Lower lobe of right lung (tissue), 2 donors: ENCODE measurements at regions not wholly inside any gene's neighbourhood (a gene's known extent, or its start where the extent isn't known, plus 50 kb on each side); places are given as distances from the start of the nearest gene placed in this dataset.

Experiments
- ATAC-seq, 2 donors: fragments of 200-7000 bp; cut with Tn5 transposase; one replicate each; pipeline ENCODE4 v1.9.1; 2020 to 2022; ENCODE audit warnings: mild to moderate bottlenecking in 2 of 2, moderate library complexity in 2 of 2
- DNase-seq: peaks from one replicate; pipeline ENCODE4 v3.0.0-alpha.2; 2020
- H3K27ac ChIP-seq: fragments of 200-600 bp; one replicate; pipeline ENCODE4 v1.8.0; 2022
- H3K27me3 ChIP-seq: fragments of 200-600 bp; one replicate; pipeline ENCODE4 v1.8.0; 2022; ENCODE audit warnings: low read depth
- H3K36me3 ChIP-seq: fragments of 200-600 bp; one replicate; pipeline ENCODE4 v1.8.0; 2022; ENCODE audit warnings: mild to moderate bottlenecking
- H3K4me1 ChIP-seq: fragments of 200-600 bp; one replicate; pipeline ENCODE4 v1.8.0; 2022
- H3K4me3 ChIP-seq: fragments of 200-600 bp; one replicate; pipeline ENCODE4 v1.8.0; 2022; ENCODE audit warnings: mild to moderate bottlenecking
- H3K9me3 ChIP-seq: fragments of 200-600 bp; one replicate; pipeline ENCODE4 v1.8.0; 2022
- intact Hi-C: fragments of 100-400 bp; cut with DNase I; formaldehyde crosslinking; loops from one replicate; pipeline ENCODE4 v1.11.0; 2022
- TF ChIP-seq, protein P1 (sequence below): fragments of 200-600 bp; IDR thresholded peaks from one replicate; pipeline ENCODE4 v1.8.0; 2022; ENCODE audit warnings: antibody characterized with exemption, mild to moderate bottlenecking
- donor health status: DM: no; HTN: yes; CAD: no; lungs with severe emphysema.

DNA sequence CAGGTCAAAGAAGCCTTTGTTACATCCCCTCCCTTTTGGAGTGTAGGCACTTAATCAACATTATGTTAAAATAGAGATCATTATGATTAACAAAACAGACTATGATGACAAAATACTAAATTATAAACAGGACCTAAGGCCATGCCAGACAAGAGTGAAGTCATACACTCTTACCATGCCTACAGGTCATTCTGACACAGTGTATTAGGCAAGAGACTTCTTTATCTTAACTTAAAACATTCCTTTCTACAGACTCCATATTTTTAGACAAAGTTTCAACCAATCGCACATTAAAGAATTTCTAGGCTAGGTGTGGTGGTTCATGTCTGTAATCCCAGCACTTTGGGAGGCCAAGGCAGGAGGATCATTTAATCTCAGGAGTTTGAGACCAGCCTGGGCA is 128.6 kb upstream of the SLC34A2 start:
- H3K27me3 ChIP-seq, result no peaks in the 10 kb centered on the region
- H3K36me3 ChIP-seq, result no peaks in the 10 kb centered on the region
- DNase-seq, result no peak
- H3K4me1 ChIP-seq, result no peaks in the 10 kb centered on the region
- H3K9me3 ChIP-seq, result no peaks in the 10 kb centered on the region
- ATAC-seq, result no peak
- H3K4me3 ChIP-seq, result no peak overlapping the region
- H3K27ac ChIP-seq, result no peak overlapping the region
- TF ChIP-seq, protein P1, sequence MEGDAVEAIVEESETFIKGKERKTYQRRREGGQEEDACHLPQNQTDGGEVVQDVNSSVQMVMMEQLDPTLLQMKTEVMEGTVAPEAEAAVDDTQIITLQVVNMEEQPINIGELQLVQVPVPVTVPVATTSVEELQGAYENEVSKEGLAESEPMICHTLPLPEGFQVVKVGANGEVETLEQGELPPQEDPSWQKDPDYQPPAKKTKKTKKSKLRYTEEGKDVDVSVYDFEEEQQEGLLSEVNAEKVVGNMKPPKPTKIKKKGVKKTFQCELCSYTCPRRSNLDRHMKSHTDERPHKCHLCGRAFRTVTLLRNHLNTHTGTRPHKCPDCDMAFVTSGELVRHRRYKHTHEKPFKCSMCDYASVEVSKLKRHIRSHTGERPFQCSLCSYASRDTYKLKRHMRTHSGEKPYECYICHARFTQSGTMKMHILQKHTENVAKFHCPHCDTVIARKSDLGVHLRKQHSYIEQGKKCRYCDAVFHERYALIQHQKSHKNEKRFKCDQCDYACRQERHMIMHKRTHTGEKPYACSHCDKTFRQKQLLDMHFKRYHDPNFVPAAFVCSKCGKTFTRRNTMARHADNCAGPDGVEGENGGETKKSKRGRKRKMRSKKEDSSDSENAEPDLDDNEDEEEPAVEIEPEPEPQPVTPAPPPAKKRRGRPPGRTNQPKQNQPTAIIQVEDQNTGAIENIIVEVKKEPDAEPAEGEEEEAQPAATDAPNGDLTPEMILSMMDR, result no peak
- intact Hi-C loops, result no loop called here

GRCh38 chr4:25528391-25528790 is 127.3 kb upstream of the SLC34A2 start:
- no peaks in the 10 kb centered on the region for H3K9me3 ChIP-seq
- no peak overlapping the region for H3K4me3 ChIP-seq
- ATAC-seq (no peak), DNase-seq (no peak)
- no peaks in the 10 kb centered on the region for H3K36me3 ChIP-seq
- intact Hi-C loops, result no loop called here
- H3K27me3 ChIP-seq, result no peaks in the 10 kb centered on the region
- TF ChIP-seq, protein P1, result no peak
- no peak overlapping the region for H3K27ac ChIP-seq
- no peaks in the 10 kb centered on the region for H3K4me1 ChIP-seq

GRCh38 chr4:25531272-25531671 is 124.4 kb upstream of the SLC34A2 start:
- Histone ChIP-seq H3K4me1 (peaks cover 6% of the 10 kb centered on the region), H3K27ac (no peak overlapping the region), H3K4me3 (no peak overlapping the region), H3K9me3 (no peaks in the 10 kb centered on the region), H3K27me3 (no peaks in the 10 kb centered on the region), H3K36me3 (no peaks in the 10 kb centered on the region)
- ATAC-seq (no peak), DNase-seq (no peak)
- TF ChIP-seq, protein P1, result peak; percentile 16
- intact Hi-C loops, result no loop called here

DNA sequence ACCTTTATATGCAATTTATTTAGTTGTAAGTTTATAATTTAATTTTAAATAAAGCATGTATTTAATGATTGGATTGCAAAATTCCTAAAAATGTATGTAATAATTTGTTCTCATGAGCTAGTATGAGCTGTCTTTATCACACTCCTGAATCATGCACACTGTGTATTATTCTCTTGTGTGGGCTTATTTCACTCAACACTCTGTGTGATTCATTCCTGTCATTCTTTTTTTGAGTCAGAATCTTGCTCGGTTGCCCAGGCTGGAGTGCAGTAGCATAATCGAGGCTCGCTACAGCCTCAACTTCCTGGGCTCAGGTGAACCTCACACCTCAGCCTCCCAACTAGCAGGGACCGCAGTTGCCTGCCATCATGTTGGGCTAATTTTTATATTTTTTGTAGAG is 123.1 kb upstream of the SLC34A2 start:
- TF ChIP-seq, protein P1, result no peak
- intact Hi-C loops, result no loop called here
- Histone ChIP-seq H3K36me3 (no peaks in the 10 kb centered on the region), H3K27ac (no peak overlapping the region), H3K9me3 (no peaks in the 10 kb centered on the region), H3K27me3 (no peaks in the 10 kb centered on the region), H3K4me1 (peaks cover 6% of the 10 kb centered on the region), H3K4me3 (no peak overlapping the region)
- ATAC-seq, result no peak
- no peak for DNase-seq

- TF ChIP-seq, protein P1, result no peak
- no peaks in the 10 kb centered on the region for H3K9me3 ChIP-seq
- DNase-seq, result no peak
- no peak for ATAC-seq
- no peaks in the 10 kb centered on the region for H3K27me3 ChIP-seq
- no peaks in the 10 kb centered on the region for H3K36me3 ChIP-seq
- H3K4me1 ChIP-seq, result peaks cover 6% of the 10 kb centered on the region
- no peak overlapping the region for H3K4me3 ChIP-seq
- no peak overlapping the region for H3K27ac ChIP-seq
- intact Hi-C loops, result no loop called here
Measured at GRCh38 chr4:25533256-25533655, 122.4 kb upstream of the SLC34A2 start.

DNA sequence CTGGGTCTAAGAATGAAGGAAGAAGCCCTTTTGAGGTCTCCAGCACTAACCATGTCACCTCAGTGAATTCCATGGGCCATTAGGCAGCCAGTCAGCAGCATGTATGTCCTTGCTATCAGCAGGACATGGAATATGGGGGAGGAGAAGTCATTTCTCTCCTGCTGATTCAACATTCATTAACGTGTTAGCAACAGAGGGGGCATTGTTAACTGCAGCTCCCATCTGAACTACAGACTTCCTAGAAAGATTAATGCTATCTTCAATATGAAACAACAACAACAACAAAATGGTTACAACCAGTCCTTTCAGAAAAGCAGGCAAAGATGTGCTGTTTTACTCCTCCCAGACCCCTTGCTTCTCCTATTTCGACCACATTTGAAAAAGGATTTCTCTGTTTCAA is 120.4 kb upstream of the SLC34A2 start:
- peaks cover 6% of the 10 kb centered on the region for H3K4me1 ChIP-seq
- no peak overlapping the region for H3K27ac ChIP-seq
- TF ChIP-seq, protein P1, result no peak
- intact Hi-C loops, result no loop called here
- H3K36me3 ChIP-seq, result no peaks in the 10 kb centered on the region
- no peaks in the 10 kb centered on the region for H3K27me3 ChIP-seq
- no peak for DNase-seq
- H3K4me3 ChIP-seq, result no peak overlapping the region
- no peaks in the 10 kb centered on the region for H3K9me3 ChIP-seq
- no peak for ATAC-seq
